HepG2 (cell line): ENCODE measurements at regions not wholly inside any gene's neighbourhood (a gene's known extent, or its start where the extent isn't known, plus 50 kb on each side); places are given as distances from the start of the nearest gene placed in this dataset.

ENCODE experiments used
- ATAC-seq: fragments of 200-7000 bp; cut with Tn5 transposase; 3 replicates; pipeline ENCODE4 v1.9.1; 2020; ENCODE audit warnings: mild to moderate bottlenecking, moderate library complexity
- BruUV-seq: library from RNA; stranded (reverse); fragments of 400-500 nt; replicated peaks from 2 replicates; lab custom pipeline; 2021; lab: Mats Ljungman, UMichigan
- CTCF ChIA-PET: fragments of 300-600 bp; formaldehyde crosslinking; extraction: SDS; loops from one replicate; lab custom pipeline; 2021; ENCODE audit warnings: low total read pairs, inconsistent platforms, low intra/inter-chr PET ratio; lab: Yijun Ruan, JAX
- POLR2A ChIA-PET: fragments of 350-600 bp; sonication (Branson Sonifier 250); formaldehyde crosslinking; loops from one replicate; lab custom pipeline; 2020; ENCODE audit warnings: antibody characterized with exemption, inconsistent platforms; lab: Yijun Ruan, JAX
- DNase-seq: peaks from one replicate; pipeline ENCODE4 v3.0.0-alpha.2; 2015; ENCODE audit warnings: low spot score
- FAIRE-seq: peaks from 3 replicates; lab custom pipeline; 2011; peaks lifted over from hg19 to GRCh38; lab: Jason Lieb, UNC
- H2AFZ ChIP-seq: one replicate; pipeline ENCODE4 v1.6.1; 2011; ENCODE audit warnings: low read length, inconsistent platforms
- H3K27ac ChIP-seq: fragments of 300-600 bp; 3 replicates; pipeline ENCODE4 v1.8.0; 2011; ENCODE audit warnings: mixed run types, mild to moderate bottlenecking, mixed read lengths, low read length, inconsistent platforms; ENCODE audit not compliant: insufficient read depth; ENCODE audit errors: extremely low read length
- H3K27me3 ChIP-seq, 2 experiments: fragments of 200-600 bp in 1 of 2; 2 replicates in 1 of 2; 3 replicates in 1 of 2; pipeline versions ENCODE4 v1.6.0 to v1.8.0; 2011; ENCODE audit warnings: low read length in 2 of 2, mild to moderate bottlenecking in 2 of 2, moderate library complexity in 2 of 2, inconsistent platforms in 1 of 2; ENCODE audit not compliant: insufficient read depth in 2 of 2, control insufficient read depth in 1 of 2
- H3K36me3 ChIP-seq, 2 experiments: fragments of 200-600 bp in 1 of 2; replicated peaks in 1 of 2; 2 replicates in 1 of 2; 3 replicates in 1 of 2; pipeline versions ENCODE4 v1.5.1 to v1.8.0; 2011; ENCODE audit warnings: low read length in 2 of 2, inconsistent platforms in 1 of 2; ENCODE audit not compliant: insufficient read depth in 2 of 2, control insufficient read depth in 1 of 2
- H3K4me1 ChIP-seq: 2 replicates; pipeline ENCODE4 v1.5.1; 2012; ENCODE audit warnings: low read length, inconsistent platforms; ENCODE audit not compliant: insufficient read depth
- H3K4me2 ChIP-seq: 2 replicates; pipeline ENCODE4 v1.6.0; 2011; ENCODE audit warnings: low read depth, low read length, inconsistent platforms
- H3K4me3 ChIP-seq, 3 experiments: fragments of 200-600 bp in 1 of 3; sonication (generic), shearing (Covaris generic) in 1 of 3; replicated peaks in 1 of 3; 2 replicates each; pipeline ENCODE4 v1.5.1; 2011 to 2016; ENCODE audit warnings: low read length in 3 of 3, inconsistent platforms in 2 of 3, low read depth in 2 of 3, mild to moderate bottlenecking in 2 of 3, control low read depth in 1 of 3, mixed read lengths in 1 of 3; ENCODE audit not compliant: insufficient read depth in 1 of 3
- H3K79me2 ChIP-seq: one replicate; pipeline ENCODE4 v1.6.1; 2011; ENCODE audit warnings: low read length, inconsistent platforms; ENCODE audit not compliant: insufficient read depth
- H3K9ac ChIP-seq: 2 replicates; pipeline ENCODE4 v1.6.0; 2011; ENCODE audit warnings: mild to moderate bottlenecking, low read depth, low read length, inconsistent platforms; ENCODE audit not compliant: insufficient read depth
- H3K9me3 ChIP-seq: 2 replicates; pipeline ENCODE4 v1.5.1; 2012; ENCODE audit warnings: mild to moderate bottlenecking, low read length
- H4K20me1 ChIP-seq: 2 replicates; pipeline ENCODE4 v1.6.0; 2011; ENCODE audit warnings: inconsistent platforms, mild to moderate bottlenecking, low read length, moderate library complexity; ENCODE audit not compliant: insufficient read depth
- ATF2 ChIP-seq: sonication (generic); formaldehyde crosslinking; IDR thresholded peaks from 2 replicates; pipeline ENCODE4 v1.4.0; 2020; ENCODE audit warnings: missing genetic modification reagents
- CEBPG ChIP-seq: IDR thresholded peaks from 2 replicates; pipeline ENCODE4 v1.6.1; 2016
- CREM ChIP-seq, 2 experiments: sonication (generic) in 1 of 2; formaldehyde crosslinking in 1 of 2; IDR thresholded peaks; 2 replicates each; pipeline versions ENCODE4 v1.4.0 to v1.6.1; 2016 to 2020; ENCODE audit warnings: antibody characterized with exemption in 1 of 2, mild to moderate bottlenecking in 1 of 2, missing genetic modification reagents in 1 of 2
- E2F5 ChIP-seq: sonication (generic); formaldehyde crosslinking; conservative IDR thresholded peaks from 2 replicates; pipeline ENCODE4 v1.4.0; 2020; ENCODE audit warnings: missing genetic modification reagents
- EP300 ChIP-seq, 3 experiments: sonication (generic) in 1 of 3; formaldehyde crosslinking in 1 of 3; IDR thresholded peaks; 2 replicates each; pipeline versions ENCODE4 v1.5.1 to v1.6.1; 2011 to 2020; ENCODE audit warnings: low read depth in 2 of 3, low read length in 2 of 3, borderline replicate concordance in 1 of 3, improper control_type of control experiment in 1 of 3, mild to moderate bottlenecking in 1 of 3, missing genetic modification reagents in 1 of 3, moderate library complexity in 1 of 3
- EZH2 ChIP-seq: conservative IDR thresholded peaks from 2 replicates; pipeline ENCODE4 v1.6.1; 2012; ENCODE audit warnings: mild to moderate bottlenecking, low read depth, low read length, moderate library complexity
- LCORL ChIP-seq, 2 experiments: fragments of 450-650 bp in 1 of 2; sonication (generic) in 1 of 2; formaldehyde crosslinking in 1 of 2; IDR thresholded peaks; 2 replicates each; pipeline versions ENCODE4 v1.5.0 to v1.6.1; 2017 to 2020; ENCODE audit warnings: antibody characterized with exemption in 1 of 2, missing genetic modification reagents in 1 of 2
- NONO ChIP-seq, 2 experiments: fragments of 450-650 bp in 1 of 2; sonication (generic) in 1 of 2; formaldehyde crosslinking in 1 of 2; IDR thresholded peaks in 1 of 2; conservative IDR thresholded peaks in 1 of 2; 2 replicates each; pipeline versions ENCODE4 v1.6.1 to v1.8.0; 2017 to 2022; ENCODE audit warnings: mild to moderate bottlenecking in 1 of 2, missing genetic modification reagents in 1 of 2, moderate library complexity in 1 of 2
- ONECUT2 ChIP-seq: sonication (generic); formaldehyde crosslinking; IDR thresholded peaks from 2 replicates; pipeline ENCODE4 v1.4.0; 2020; ENCODE audit warnings: missing genetic modification reagents
- RNF219 ChIP-seq: sonication (generic); formaldehyde crosslinking; IDR thresholded peaks from 2 replicates; pipeline ENCODE4 v1.5.0; 2020; ENCODE audit warnings: mild to moderate bottlenecking, missing genetic modification reagents
- SCMH1 ChIP-seq: sonication (generic); formaldehyde crosslinking; IDR thresholded peaks from 2 replicates; pipeline ENCODE4 v1.9.0; 2021; ENCODE audit warnings: missing genetic modification reagents, mild to moderate bottlenecking, borderline replicate concordance
- TOE1 ChIP-seq: sonication (generic); formaldehyde crosslinking; IDR thresholded peaks from 2 replicates; pipeline ENCODE4 v1.4.0; 2020; ENCODE audit warnings: mild to moderate bottlenecking, missing genetic modification reagents
- ZKSCAN1 ChIP-seq: fragments of 150-350 bp; IDR thresholded peaks from 2 replicates; pipeline ENCODE4 v1.6.1; 2014; ENCODE audit warnings: low read length
- ZNF275 ChIP-seq: sonication (generic); formaldehyde crosslinking; IDR thresholded peaks from 2 replicates; pipeline ENCODE4 v1.8.0; 2022; ENCODE audit warnings: missing genetic modification reagents, mild to moderate bottlenecking, inconsistent platforms, borderline replicate concordance
- ZNF577 ChIP-seq: sonication (generic); formaldehyde crosslinking; IDR thresholded peaks from 2 replicates; pipeline ENCODE4 v1.4.0; 2020; ENCODE audit warnings: mild to moderate bottlenecking, low read depth, missing genetic modification reagents, borderline replicate concordance
- ZNF670 ChIP-seq: sonication (generic); formaldehyde crosslinking; IDR thresholded peaks from 2 replicates; pipeline ENCODE4 v1.8.0; 2022; ENCODE audit warnings: mild to moderate bottlenecking, missing genetic modification reagents, borderline replicate concordance
- ZNF740 ChIP-seq: sonication (generic); formaldehyde crosslinking; IDR thresholded peaks from 2 replicates; pipeline ENCODE4 v1.4.0; 2020; ENCODE audit warnings: missing genetic modification reagents
- WGBS: methylation state at CpG from one replicate; pipeline ENCODE4 v1.1.6; 2017; ENCODE audit warnings: low lambda C conversion rate; 5-methylcytosine and 5-hydroxymethylcytosine counted together
- in situ Hi-C: cut with HindIII; loops from 2 replicates; pipeline ENCODE4 v1.10.0; 2017; ENCODE audit warnings: low pct_unique_long_range_greater_than_20kb; ENCODE audit not compliant: extremely low pct_ligation_motif_present
- intact Hi-C: fragments of 100-400 bp; cut with micrococcal nuclease; formaldehyde crosslinking; loops from one replicate; pipeline ENCODE4 v1.10.0; 2022; ENCODE audit not compliant: unreplicated experiment

- ATAC-seq: no peak
- Histone ChIP-seq H3K4me1 (no peaks in the 10 kb centered on the region), H3K27me3 (no peaks in the 10 kb centered on the region), H3K9me3 (no peaks in the 10 kb centered on the region), H3K27ac (no peak overlapping the region), H3K36me3 (no peaks in the 10 kb centered on the region)
- FAIRE-seq: no peak
- in situ Hi-C loops: no loop called here
- WGBS: 0% methylated on average over 1 of the region's 1 CpG
- ChIA-PET CTCF (no interaction called here), POLR2A (no interaction called here)
- intact Hi-C loops: no loop called here
- no peak for DNase-seq
- TF ChIP-seq ZNF670 (CRISPR knock-in tag) (no peak), EZH2 (no peak), ZNF740 (CRISPR knock-in tag) (no peak), TOE1 (no peak), SCMH1 (CRISPR knock-in tag) (no peak), ZKSCAN1 (no peak), E2F5 (CRISPR knock-in tag) (no peak), CREM (IDR thresholded peaks at IDR 0.05) (no peak), CREM (CRISPR knock-in tag; IDR thresholded peaks at IDR 0.05) (no peak), RNF219 (CRISPR knock-in tag) (no peak), CEBPG (CRISPR knock-in tag) (no peak), ZNF275 (CRISPR knock-in tag) (no peak), ONECUT2 (CRISPR knock-in tag) (no peak), ATF2 (CRISPR knock-in tag) (no peak), ZNF577 (CRISPR knock-in tag) (no peak), EP300 (IDR thresholded peaks at IDR 0.05; ENCODE audit: low read depth in 2 of 2, low read length in 2 of 2) (no peak), EP300 (CRISPR knock-in tag; IDR thresholded peaks at IDR 0.05; ENCODE audit: borderline replicate concordance) (no peak), NONO (IDR thresholded peaks at IDR 0.05) (no peak), NONO (CRISPR knock-in tag; conservative IDR thresholded peaks at IDR 0.05) (no peak), LCORL (IDR thresholded peaks at IDR 0.05) (no peak), LCORL (CRISPR knock-in tag; IDR thresholded peaks at IDR 0.05) (no peak)
- TF ChIP-seq, all 625 proteins: peak for 0
- no TSS peak for BruUV-seq
- H3K4me2 ChIP-seq: no peak overlapping the region
- no peaks in the 10 kb centered on the region for H3K79me2 ChIP-seq
- no peaks in the 10 kb centered on the region for H4K20me1 ChIP-seq
- H3K9ac ChIP-seq: no peak overlapping the region
- no peak overlapping the region for H3K4me3 ChIP-seq
- H2AFZ ChIP-seq: no peak overlapping the region
These were observed 1273.0 kb downstream of the EFNA5 start for GRCh38 chr5:106397700-106398099.
